AG04450 (cell line): ENCODE measurements at regions not wholly inside any gene's neighbourhood (a gene's known extent, or its start where the extent isn't known, plus 50 kb on each side); places are given as distances from the start of the nearest gene placed in this dataset.
"Not testable (repeated sequence)": the region's sequence is repeated elsewhere in the genome, so short reads cannot be mapped to it uniquely, and the experiment has no call there.

Source experiments
- CTCF ChIA-PET: fragments of 300-600, 350-600 bp; formaldehyde crosslinking; extraction: SDS; loops from one replicate; lab custom pipeline; 2022; ENCODE audit warnings: antibody characterized with exemption, inconsistent platforms; lab: Charles Lee
- POLR2A ChIA-PET: fragments of 350-600 bp; formaldehyde crosslinking; extraction: SDS; loops from one replicate; lab custom pipeline; 2021; ENCODE audit warnings: antibody characterized with exemption, inconsistent platforms; lab: Yijun Ruan, JAX
- DNase-seq: peaks from one replicate; pipeline ENCODE4 v3.0.0-alpha.2; 2011; ENCODE audit warnings: low read depth, low spot score
- H3K27ac ChIP-seq: one replicate; pipeline ENCODE4 v1.5.1; 2012; ENCODE audit warnings: low read depth, low read length, control low read depth
- H3K27me3 ChIP-seq: one replicate; pipeline ENCODE4 v1.6.0; 2012; ENCODE audit warnings: low read length; ENCODE audit not compliant: control insufficient read depth, insufficient read depth
- H3K4me3 ChIP-seq: 2 replicates; pipeline ENCODE4 v1.5.1; 2011; ENCODE audit warnings: mild to moderate bottlenecking, low read depth, low read length, control low read depth
- H3K9me3 ChIP-seq: 2 replicates; pipeline ENCODE4 v1.5.1; 2012; ENCODE audit warnings: low read length; ENCODE audit not compliant: control insufficient read depth, insufficient read depth
- CTCF ChIP-seq: IDR thresholded peaks from 2 replicates; pipeline ENCODE4 v1.5.1; 2011; ENCODE audit warnings: low read depth, low read length, control low read depth, inconsistent platforms

DNA sequence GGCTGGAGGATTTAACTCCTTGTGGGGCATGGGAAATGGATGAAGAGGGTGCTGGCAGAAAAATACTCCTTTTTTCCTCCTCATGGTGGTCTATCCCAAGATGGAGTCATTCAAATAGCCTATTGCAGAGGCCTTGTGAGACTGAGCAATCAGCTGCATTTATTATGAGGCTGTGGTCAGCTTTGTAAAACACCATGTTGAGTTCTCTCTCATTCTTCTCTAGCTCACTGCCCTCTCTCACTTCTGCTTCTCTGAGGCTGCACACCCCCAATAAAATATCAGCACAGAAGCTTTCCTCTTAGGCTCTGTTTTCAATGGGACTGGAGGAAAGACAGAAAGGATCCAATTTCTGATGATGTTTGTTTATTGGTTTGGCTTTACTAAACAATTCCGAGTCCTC lies 467.1 kb downstream of the ADCYAP1 start:
- ChIA-PET POLR2A (no interaction called here), CTCF (no interaction called here)
- no peak for TF ChIP-seq CTCF

GRCh38 chr18:1383465-1383864 lies 478.8 kb downstream of the ADCYAP1 start:
- Histone ChIP-seq H3K4me3 (no peak overlapping the region), H3K27me3 (no peaks in the 10 kb centered on the region), H3K27ac (no peak overlapping the region), H3K9me3 (peaks cover 20% of the 10 kb centered on the region)
- ChIA-PET POLR2A (no interaction called here), CTCF (no interaction called here)
- TF ChIP-seq CTCF: no peak
- no peak for DNase-seq

More for the DNA sequence above, 467.1 kb downstream of the ADCYAP1 start:
- no peaks in the 10 kb centered on the region for H3K27me3 ChIP-seq
- peaks cover 9% of the 10 kb centered on the region; the same call in 1 of the 2 replicates for H3K9me3 ChIP-seq
- no peak overlapping the region for H3K27ac ChIP-seq
- no peak for DNase-seq
- no peak overlapping the region for H3K4me3 ChIP-seq

DNA sequence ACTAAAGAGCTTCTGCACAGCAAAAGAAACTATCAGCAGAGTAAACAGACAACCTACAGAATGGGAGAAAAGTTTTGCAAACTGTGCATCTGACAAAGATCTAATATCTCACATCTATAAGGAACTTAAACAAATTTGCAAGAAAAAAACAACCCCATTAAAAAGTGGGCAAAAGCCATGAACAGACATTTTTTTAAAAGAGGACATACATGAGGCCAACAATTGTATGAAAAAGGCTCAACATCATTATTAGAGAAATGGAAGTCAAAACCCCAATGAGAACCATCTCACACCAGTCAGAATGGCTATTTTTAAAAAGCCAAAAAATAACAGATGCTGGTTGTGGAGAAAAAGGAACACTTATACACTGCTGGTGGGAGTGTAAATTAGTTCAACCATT lies 483.8 kb downstream of the ADCYAP1 start:
- CTCF ChIA-PET, POLR2A ChIA-PET, H3K27ac ChIP-seq, DNase-seq, H3K27me3 ChIP-seq, H3K4me3 ChIP-seq: not testable (repeated sequence)
- peaks cover 10% of the 10 kb centered on the region for H3K9me3 ChIP-seq

DNA sequence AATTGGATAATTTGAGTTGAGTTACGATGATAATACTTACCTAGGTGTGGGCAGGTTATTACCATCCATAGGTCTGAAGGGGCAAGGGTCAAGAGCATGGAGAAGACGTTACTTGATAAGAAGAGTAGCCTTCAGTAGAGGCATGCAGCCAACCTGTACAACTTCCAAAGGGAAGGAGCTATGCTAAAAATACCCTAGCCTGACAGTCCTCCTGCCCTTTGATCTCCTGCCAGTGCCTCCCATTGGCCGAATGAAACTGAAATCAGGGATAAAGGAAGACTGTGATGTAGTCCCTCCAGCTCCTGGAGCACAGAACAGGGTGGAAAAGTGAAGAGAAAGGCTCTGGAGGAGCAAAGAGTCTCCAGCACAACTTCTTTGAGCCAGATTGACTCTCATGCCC lies 487.4 kb downstream of the ADCYAP1 start:
- CTCF ChIA-PET: no interaction called here

DNA sequence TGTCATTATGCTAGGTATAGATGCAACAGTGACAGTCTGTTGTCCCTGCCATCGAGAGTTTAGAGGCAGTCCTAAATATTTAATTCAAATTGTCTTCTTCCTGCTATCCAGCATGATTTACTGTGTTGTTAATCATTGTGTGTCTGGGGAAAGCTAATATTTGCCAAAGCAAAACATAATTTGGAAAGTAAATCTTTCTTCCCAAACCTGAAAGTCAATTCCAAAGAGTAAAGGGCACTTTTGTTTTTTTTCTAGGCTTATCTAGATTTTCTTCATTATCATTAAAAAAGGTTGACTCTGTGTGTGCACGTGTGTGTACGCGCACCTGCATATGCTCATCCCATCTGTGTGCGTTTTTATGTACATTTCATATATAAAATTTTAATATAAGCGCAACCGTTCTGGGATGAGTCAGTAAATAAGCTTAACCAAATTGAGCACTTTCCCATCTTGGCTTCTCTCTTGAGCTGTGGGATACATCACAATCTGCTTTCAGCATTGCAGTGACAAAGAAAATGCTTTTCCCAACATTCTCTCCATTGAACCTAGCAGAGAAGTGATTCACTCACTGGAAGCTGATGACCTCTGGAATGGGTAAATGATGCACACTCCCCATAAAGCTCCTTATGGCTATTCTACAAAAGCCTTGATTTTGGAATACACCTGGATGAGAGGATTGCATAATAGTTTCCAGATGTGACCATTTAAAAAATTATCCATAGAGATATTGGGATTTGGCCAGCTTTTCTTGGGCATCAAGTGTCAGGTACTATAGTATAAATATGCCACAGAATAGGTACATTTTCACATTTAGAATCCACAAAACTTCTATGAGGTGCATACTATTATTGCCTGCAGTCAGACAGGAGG lies 488.4 kb downstream of the ADCYAP1 start:
- ChIA-PET POLR2A (no interaction called here), CTCF (no interaction called here)
- H3K9me3 ChIP-seq: peaks cover 5% of the 10 kb centered on the region
- TF ChIP-seq CTCF: no peak
- no peak for DNase-seq
- H3K27ac ChIP-seq: no peak overlapping the region
- no peaks in the 10 kb centered on the region for H3K27me3 ChIP-seq
- H3K4me3 ChIP-seq: no peak overlapping the region

More for the DNA sequence above, 487.4 kb downstream of the ADCYAP1 start:
- no peak for DNase-seq
- POLR2A ChIA-PET: no interaction called here
- Histone ChIP-seq H3K9me3 (peaks cover 5% of the 10 kb centered on the region), H3K27me3 (no peaks in the 10 kb centered on the region), H3K4me3 (no peak overlapping the region), H3K27ac (no peak overlapping the region)
- TF ChIP-seq CTCF: no peak
